GM21737 (cell line): ENCODE measurements at regions not wholly inside any gene's neighbourhood (a gene's known extent, or its start where the extent isn't known, plus 50 kb on each side); places are given as distances from the start of the nearest gene placed in this dataset.
"Not testable (repeated sequence)": the region's sequence is repeated elsewhere in the genome, so short reads cannot be mapped to it uniquely, and the experiment has no call there.

Source experiments
- ATAC-seq: cut with Tn5 transposase; IDR thresholded peaks from one replicate; pipeline ENCODE4 v1.9.1; 2021; ENCODE audit warnings: mild to moderate bottlenecking, moderate library complexity; ENCODE audit not compliant: unreplicated experiment

- no peak for ATAC-seq
Measured at GRCh38 chr4:54403700-54404453, 174.8 kb downstream of the PDGFRA start.

GRCh38 chr4:54409270-54409817 is 180.3 kb downstream of the PDGFRA start:
- ATAC-seq, result not testable (repeated sequence)

- no peak for ATAC-seq
Measured at GRCh38 chr4:54414545-54414944, 185.5 kb downstream of the PDGFRA start.

GRCh38 chr4:54417476-54417875 is 188.4 kb downstream of the PDGFRA start:
- no peak for ATAC-seq

GRCh38 chr4:54418468-54418867 is 189.4 kb downstream of the PDGFRA start:
- no peak for ATAC-seq

GRCh38 chr4:54423066-54423465 is 194.0 kb downstream of the PDGFRA start:
- no peak for ATAC-seq

- ATAC-seq, result no peak
Measured at GRCh38 chr4:54427826-54428225, 198.7 kb downstream of the PDGFRA start.

GRCh38 chr4:54428940-54429339 is 199.8 kb downstream of the PDGFRA start:
- ATAC-seq, result no peak

- ATAC-seq, result no peak
Measured at GRCh38 chr4:54433686-54434085, 204.6 kb downstream of the PDGFRA start.

GRCh38 chr4:54439831-54440243 is 210.7 kb downstream of the PDGFRA start:
- ATAC-seq, result no peak

- no peak for ATAC-seq
Measured at GRCh38 chr4:54440394-54441136, 211.5 kb downstream of the PDGFRA start.

GRCh38 chr4:54445866-54446265 is 211.9 kb upstream of the KIT start:
- no peak for ATAC-seq

- no peak for ATAC-seq
Measured at GRCh38 chr4:54446581-54446980, 211.2 kb upstream of the KIT start.

GRCh38 chr4:54447304-54447703 is 210.5 kb upstream of the KIT start:
- ATAC-seq, result no peak

GRCh38 chr4:54449999-54450398 is 207.8 kb upstream of the KIT start:
- no peak for ATAC-seq

GRCh38 chr4:54466960-54467359 is 190.8 kb upstream of the KIT start:
- ATAC-seq, result not testable (repeated sequence)

- no peak for ATAC-seq
Measured at GRCh38 chr4:54473077-54473545, 184.6 kb upstream of the KIT start.

- ATAC-seq, result no peak
Measured at GRCh38 chr4:54473798-54474197, 184.0 kb upstream of the KIT start.

- ATAC-seq, result no peak
Measured at GRCh38 chr4:54475546-54475945, 182.2 kb upstream of the KIT start.

GRCh38 chr4:54482529-54483200 is 175.1 kb upstream of the KIT start:
- no peak for ATAC-seq

- ATAC-seq, result no peak
Measured at GRCh38 chr4:54484383-54484782, 173.4 kb upstream of the KIT start.
